ENCODE measurements at regions not wholly inside any gene's neighbourhood (a gene's known extent, or its start where the extent isn't known, plus 50 kb on each side); places are given as distances from the start of the nearest gene placed in this dataset.

DNA sequence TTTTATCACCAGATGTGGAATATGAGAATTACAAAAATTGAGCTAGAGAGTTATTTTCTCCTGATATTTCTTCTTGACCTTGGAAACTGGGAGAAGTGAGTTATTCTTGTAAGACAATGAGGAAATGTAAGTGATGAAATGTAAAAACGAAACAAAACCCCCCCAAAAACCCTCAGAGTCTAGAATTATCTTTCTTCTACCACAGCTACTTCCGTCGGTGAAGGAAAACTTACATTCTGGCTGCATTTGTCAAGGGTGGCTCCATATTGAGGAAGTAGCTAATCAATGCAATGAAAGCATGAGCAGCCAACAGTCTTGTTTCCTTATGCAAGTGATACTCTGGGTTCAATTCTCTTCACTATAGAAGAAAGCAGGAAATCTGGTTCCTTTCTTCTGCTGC, 661.7 kb upstream of the CITED2 start:
- TF ChIP-seq ZNF274 (IDR thresholded peaks at IDR 0.05; ENCODE audit: low read depth, low read length) (no peak), SUZ12 (IDR thresholded peaks at IDR 0.05; ENCODE audit: extremely low read depth, insufficient read depth, insufficient read length) (no peak)
